SK-N-SH treated with all-trans-retinoic acid at 6 μM for 48 hours (cell line): ENCODE measurements at regions not wholly inside any gene's neighbourhood (a gene's known extent, or its start where the extent isn't known, plus 50 kb on each side); places are given as distances from the start of the nearest gene placed in this dataset.

Experiments used
- ATAC-seq: fragments of 200-7000 bp; cut with Tn5 transposase; 3 replicates; pipeline ENCODE4 v1.9.1; 2020; ENCODE audit warnings: mild to moderate bottlenecking, moderate library complexity
- ARNTL ChIP-seq: fragments of 450-650 bp; formaldehyde crosslinking; IDR thresholded peaks from 2 replicates; pipeline ENCODE4 v1.5.0; 2020; ENCODE audit warnings: low read depth, mild to moderate bottlenecking, moderate library complexity, borderline replicate concordance
- BACH2 ChIP-seq: fragments of 250-450 bp; sonication (Bioruptor Pico); IDR thresholded peaks from 2 replicates; pipeline ENCODE4 v1.9.0; 2021; ENCODE audit warnings: mild to moderate bottlenecking, borderline replicate concordance
- CSDC2 ChIP-seq: fragments of 250-450 bp; sonication (Bioruptor Pico); IDR thresholded peaks from 2 replicates; pipeline ENCODE4 v1.5.0; 2020; ENCODE audit warnings: mild to moderate bottlenecking, moderate library complexity
- ESRRG ChIP-seq: fragments of 250-450 bp; sonication (Bioruptor Pico); IDR thresholded peaks from 2 replicates; pipeline ENCODE4 v1.6.1; 2021; ENCODE audit warnings: mild to moderate bottlenecking
- GLIS3 ChIP-seq: fragments of 250-450 bp; sonication (Bioruptor Pico); IDR thresholded peaks from 2 replicates; pipeline ENCODE4 v1.5.0; 2020; ENCODE audit warnings: mild to moderate bottlenecking, moderate library complexity
- ISL1 ChIP-seq: fragments of 250-450 bp; sonication (Bioruptor Pico); IDR thresholded peaks from 2 replicates; pipeline ENCODE4 v2.1.2; 2022; ENCODE audit warnings: mild to moderate bottlenecking, moderate library complexity
- OSR1 ChIP-seq: fragments of 250-450 bp; sonication (Bioruptor Pico); IDR thresholded peaks from 2 replicates; pipeline ENCODE4 v1.8.0; 2022; ENCODE audit warnings: moderate library complexity, mild to moderate bottlenecking, inconsistent platforms
- PPARA ChIP-seq: fragments of 250-450 bp; sonication (Bioruptor Pico); IDR thresholded peaks from 2 replicates; pipeline ENCODE4 v1.5.0; 2020; ENCODE audit warnings: mild to moderate bottlenecking, borderline replicate concordance
- RARB ChIP-seq: fragments of 250-450 bp; sonication (Bioruptor Pico); IDR thresholded peaks from 2 replicates; pipeline ENCODE4 v1.8.0; 2021; ENCODE audit warnings: mild to moderate bottlenecking, moderate library complexity
- SNAI2 ChIP-seq: fragments of 250-450 bp; sonication (Bioruptor Pico); IDR thresholded peaks from 2 replicates; pipeline ENCODE4 v1.5.0; 2020; ENCODE audit warnings: mild to moderate bottlenecking, moderate library complexity
- TCF4 ChIP-seq: fragments of 250-450 bp; sonication (Bioruptor Pico); IDR thresholded peaks from 2 replicates; pipeline ENCODE4 v1.8.0; 2021; ENCODE audit warnings: mild to moderate bottlenecking, moderate library complexity, borderline replicate concordance
- TOX ChIP-seq: fragments of 250-450 bp; sonication (Bioruptor Pico); IDR thresholded peaks from 2 replicates; pipeline ENCODE4 v1.8.0; 2021; ENCODE audit warnings: mild to moderate bottlenecking, moderate library complexity, borderline replicate concordance
- ZFP30 ChIP-seq: fragments of 450-650 bp; formaldehyde crosslinking; IDR thresholded peaks from 2 replicates; pipeline ENCODE4 v1.5.0; 2022; ENCODE audit warnings: mild to moderate bottlenecking, moderate library complexity
- ZNF565 ChIP-seq: fragments of 450-650 bp; formaldehyde crosslinking; conservative IDR thresholded peaks from 2 replicates; pipeline ENCODE4 v1.5.0; 2020; ENCODE audit warnings: low read depth, mild to moderate bottlenecking, moderate library complexity
- ZNF70 ChIP-seq: fragments of 450-650 bp; formaldehyde crosslinking; IDR thresholded peaks from 2 replicates; pipeline ENCODE4 v1.5.0; 2020; ENCODE audit warnings: mild to moderate bottlenecking, moderate library complexity
- ZNF8 ChIP-seq: fragments of 450-650 bp; formaldehyde crosslinking; IDR thresholded peaks from 2 replicates; pipeline ENCODE4 v1.5.0; 2020; ENCODE audit warnings: mild to moderate bottlenecking, moderate library complexity
- TF ChIP-seq, protein P1 (sequence below): fragments of 250-450 bp; sonication (Bioruptor Pico); IDR thresholded peaks from 2 replicates; pipeline ENCODE4 v1.5.1; 2021; ENCODE audit warnings: mild to moderate bottlenecking, moderate library complexity
- TF ChIP-seq, protein P2 (sequence below): fragments of 250-450 bp; sonication (Bioruptor Pico); IDR thresholded peaks from 2 replicates; pipeline ENCODE4 v1.8.0; 2020; ENCODE audit warnings: mild to moderate bottlenecking, moderate library complexity, borderline replicate concordance
- TF ChIP-seq, protein P3 (sequence below): fragments of 250-450 bp; sonication (Bioruptor Pico); IDR thresholded peaks from 2 replicates; pipeline ENCODE4 v1.5.0; 2020; ENCODE audit warnings: mild to moderate bottlenecking, moderate library complexity
- TF ChIP-seq, protein P4 (sequence below): fragments of 250-450 bp; sonication (Bioruptor Pico); IDR thresholded peaks from 2 replicates; pipeline ENCODE4 v1.8.0; 2021; ENCODE audit warnings: low read depth, mild to moderate bottlenecking, moderate library complexity, borderline replicate concordance

DNA sequence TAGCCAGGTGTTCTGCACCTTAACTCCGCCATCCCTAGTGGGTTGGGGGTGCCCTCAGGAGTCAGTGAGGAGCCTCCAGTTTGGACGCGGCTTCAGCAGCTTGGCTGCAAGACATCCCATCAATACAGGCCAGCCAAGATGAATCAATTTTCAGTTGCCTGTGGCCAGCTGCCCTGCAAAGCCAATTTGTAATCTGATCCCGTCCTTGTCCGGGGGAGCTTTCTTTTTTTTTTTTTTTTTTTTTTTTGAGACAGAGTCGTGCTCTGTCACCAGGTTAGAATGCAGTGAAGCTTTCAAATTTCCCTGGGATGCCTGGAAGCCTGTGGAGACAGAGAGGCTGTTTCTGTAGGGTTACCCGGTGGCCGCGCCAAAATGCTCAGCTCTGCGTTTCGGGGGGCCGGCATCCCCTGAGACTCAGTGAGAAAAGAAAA lies 192.5 kb downstream of the ASMT start:
- ATAC-seq: peak; percentile 34; the same call in 2 of the 3 replicates
- TF ChIP-seq, protein P1, sequence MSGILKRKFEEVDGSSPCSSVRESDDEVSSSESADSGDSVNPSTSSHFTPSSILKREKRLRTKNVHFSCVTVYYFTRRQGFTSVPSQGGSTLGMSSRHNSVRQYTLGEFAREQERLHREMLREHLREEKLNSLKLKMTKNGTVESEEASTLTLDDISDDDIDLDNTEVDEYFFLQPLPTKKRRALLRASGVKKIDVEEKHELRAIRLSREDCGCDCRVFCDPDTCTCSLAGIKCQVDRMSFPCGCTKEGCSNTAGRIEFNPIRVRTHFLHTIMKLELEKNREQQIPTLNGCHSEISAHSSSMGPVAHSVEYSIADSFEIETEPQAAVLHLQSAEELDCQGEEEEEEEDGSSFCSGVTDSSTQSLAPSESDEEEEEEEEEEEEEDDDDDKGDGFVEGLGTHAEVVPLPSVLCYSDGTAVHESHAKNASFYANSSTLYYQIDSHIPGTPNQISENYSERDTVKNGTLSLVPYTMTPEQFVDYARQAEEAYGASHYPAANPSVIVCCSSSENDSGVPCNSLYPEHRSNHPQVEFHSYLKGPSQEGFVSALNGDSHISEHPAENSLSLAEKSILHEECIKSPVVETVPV (CRISPR knock-in tag): no peak
- TF ChIP-seq ZNF8 (CRISPR knock-in tag) (no peak), CSDC2 (no peak), TOX (CRISPR knock-in tag) (no peak)
- TF ChIP-seq, protein P2, sequence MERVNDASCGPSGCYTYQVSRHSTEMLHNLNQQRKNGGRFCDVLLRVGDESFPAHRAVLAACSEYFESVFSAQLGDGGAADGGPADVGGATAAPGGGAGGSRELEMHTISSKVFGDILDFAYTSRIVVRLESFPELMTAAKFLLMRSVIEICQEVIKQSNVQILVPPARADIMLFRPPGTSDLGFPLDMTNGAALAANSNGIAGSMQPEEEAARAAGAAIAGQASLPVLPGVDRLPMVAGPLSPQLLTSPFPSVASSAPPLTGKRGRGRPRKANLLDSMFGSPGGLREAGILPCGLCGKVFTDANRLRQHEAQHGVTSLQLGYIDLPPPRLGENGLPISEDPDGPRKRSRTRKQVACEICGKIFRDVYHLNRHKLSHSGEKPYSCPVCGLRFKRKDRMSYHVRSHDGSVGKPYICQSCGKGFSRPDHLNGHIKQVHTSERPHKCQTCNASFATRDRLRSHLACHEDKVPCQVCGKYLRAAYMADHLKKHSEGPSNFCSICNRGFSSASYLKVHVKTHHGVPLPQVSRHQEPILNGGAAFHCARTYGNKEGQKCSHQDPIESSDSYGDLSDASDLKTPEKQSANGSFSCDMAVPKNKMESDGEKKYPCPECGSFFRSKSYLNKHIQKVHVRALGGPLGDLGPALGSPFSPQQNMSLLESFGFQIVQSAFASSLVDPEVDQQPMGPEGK: no peak
- TF ChIP-seq, protein P3, sequence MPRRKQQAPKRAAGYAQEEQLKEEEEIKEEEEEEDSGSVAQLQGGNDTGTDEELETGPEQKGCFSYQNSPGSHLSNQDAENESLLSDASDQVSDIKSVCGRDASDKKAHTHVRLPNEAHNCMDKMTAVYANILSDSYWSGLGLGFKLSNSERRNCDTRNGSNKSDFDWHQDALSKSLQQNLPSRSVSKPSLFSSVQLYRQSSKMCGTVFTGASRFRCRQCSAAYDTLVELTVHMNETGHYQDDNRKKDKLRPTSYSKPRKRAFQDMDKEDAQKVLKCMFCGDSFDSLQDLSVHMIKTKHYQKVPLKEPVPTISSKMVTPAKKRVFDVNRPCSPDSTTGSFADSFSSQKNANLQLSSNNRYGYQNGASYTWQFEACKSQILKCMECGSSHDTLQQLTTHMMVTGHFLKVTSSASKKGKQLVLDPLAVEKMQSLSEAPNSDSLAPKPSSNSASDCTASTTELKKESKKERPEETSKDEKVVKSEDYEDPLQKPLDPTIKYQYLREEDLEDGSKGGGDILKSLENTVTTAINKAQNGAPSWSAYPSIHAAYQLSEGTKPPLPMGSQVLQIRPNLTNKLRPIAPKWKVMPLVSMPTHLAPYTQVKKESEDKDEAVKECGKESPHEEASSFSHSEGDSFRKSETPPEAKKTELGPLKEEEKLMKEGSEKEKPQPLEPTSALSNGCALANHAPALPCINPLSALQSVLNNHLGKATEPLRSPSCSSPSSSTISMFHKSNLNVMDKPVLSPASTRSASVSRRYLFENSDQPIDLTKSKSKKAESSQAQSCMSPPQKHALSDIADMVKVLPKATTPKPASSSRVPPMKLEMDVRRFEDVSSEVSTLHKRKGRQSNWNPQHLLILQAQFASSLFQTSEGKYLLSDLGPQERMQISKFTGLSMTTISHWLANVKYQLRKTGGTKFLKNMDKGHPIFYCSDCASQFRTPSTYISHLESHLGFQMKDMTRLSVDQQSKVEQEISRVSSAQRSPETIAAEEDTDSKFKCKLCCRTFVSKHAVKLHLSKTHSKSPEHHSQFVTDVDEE (CRISPR knock-in tag): no peak

DNA sequence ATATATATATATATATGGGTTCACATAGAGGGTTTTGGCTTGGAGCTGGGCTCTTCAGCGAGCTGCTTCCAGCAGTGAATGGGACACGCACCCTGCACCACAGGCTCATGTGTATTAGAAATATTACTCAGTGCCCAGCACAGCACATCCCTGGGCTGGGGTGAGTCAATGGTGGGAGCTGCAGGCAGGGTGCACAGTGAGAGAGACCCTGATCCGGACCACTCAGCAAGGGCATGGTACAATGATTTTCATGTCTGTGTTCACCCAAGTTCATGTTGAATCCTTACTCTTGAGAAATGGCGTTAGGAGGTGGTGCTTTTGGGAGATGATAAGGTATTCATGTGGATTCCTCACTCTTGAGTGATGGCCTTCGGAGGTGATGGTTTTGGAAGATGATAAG lies 194.7 kb downstream of the ASMT start:
- no peak for TF ChIP-seq TCF4 (CRISPR knock-in tag)
- TF ChIP-seq RARB (CRISPR knock-in tag): no peak
- no peak for TF ChIP-seq OSR1 (CRISPR knock-in tag)
- no peak for TF ChIP-seq ISL1 (CRISPR knock-in tag)
- no peak for TF ChIP-seq ARNTL (CRISPR knock-in tag)
- TF ChIP-seq ZNF8 (CRISPR knock-in tag): no peak
- no peak for TF ChIP-seq BACH2 (CRISPR knock-in tag)
- no peak for TF ChIP-seq PPARA (CRISPR knock-in tag)
- TF ChIP-seq ZNF565 (CRISPR knock-in tag): no peak
- no peak for TF ChIP-seq GLIS3 (CRISPR knock-in tag)
- TF ChIP-seq ESRRG: no peak
- no peak for TF ChIP-seq ZNF70 (CRISPR knock-in tag)
- TF ChIP-seq TOX (CRISPR knock-in tag): no peak
- TF ChIP-seq SNAI2 (CRISPR knock-in tag): no peak
- no peak for ATAC-seq

DNA sequence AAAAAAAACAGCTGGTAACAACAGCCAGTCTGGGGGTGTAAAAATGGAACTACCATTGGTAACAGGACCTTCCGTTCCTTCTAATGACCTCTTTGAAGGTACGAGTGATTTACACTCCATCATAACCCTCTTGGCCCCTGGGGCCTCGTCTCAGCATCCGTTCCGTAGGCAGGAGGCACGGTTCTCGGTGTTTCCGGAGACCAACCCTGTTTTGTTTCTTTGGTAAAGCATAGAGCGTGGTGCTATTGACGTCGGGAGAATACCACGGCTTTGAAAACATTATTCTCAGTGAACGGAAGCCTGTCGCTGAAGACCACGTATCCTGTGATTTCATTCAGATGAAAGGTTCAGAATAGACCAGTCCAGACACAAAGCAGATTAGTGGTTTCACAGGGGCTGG lies 198.9 kb downstream of the ASMT start:
- ATAC-seq: no peak
- TF ChIP-seq, protein P2: no peak
- TF ChIP-seq RARB (CRISPR knock-in tag) (no peak), TOX (CRISPR knock-in tag) (no peak), CSDC2 (no peak), OSR1 (CRISPR knock-in tag) (no peak), ZFP30 (CRISPR knock-in tag) (no peak), BACH2 (CRISPR knock-in tag) (no peak), ISL1 (CRISPR knock-in tag) (no peak), TCF4 (CRISPR knock-in tag) (no peak), SNAI2 (CRISPR knock-in tag) (no peak)
- TF ChIP-seq, protein P4, sequence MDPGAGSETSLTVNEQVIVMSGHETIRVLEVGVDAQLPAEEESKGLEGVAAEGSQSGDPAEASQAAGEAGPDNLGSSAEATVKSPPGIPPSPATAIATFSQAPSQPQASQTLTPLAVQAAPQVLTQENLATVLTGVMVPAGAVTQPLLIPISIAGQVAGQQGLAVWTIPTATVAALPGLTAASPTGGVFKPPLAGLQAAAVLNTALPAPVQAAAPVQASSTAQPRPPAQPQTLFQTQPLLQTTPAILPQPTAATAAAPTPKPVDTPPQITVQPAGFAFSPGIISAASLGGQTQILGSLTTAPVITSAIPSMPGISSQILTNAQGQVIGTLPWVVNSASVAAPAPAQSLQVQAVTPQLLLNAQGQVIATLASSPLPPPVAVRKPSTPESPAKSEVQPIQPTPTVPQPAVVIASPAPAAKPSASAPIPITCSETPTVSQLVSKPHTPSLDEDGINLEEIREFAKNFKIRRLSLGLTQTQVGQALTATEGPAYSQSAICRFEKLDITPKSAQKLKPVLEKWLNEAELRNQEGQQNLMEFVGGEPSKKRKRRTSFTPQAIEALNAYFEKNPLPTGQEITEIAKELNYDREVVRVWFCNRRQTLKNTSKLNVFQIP (CRISPR knock-in tag): no peak
